ENCODE measurements at regions not wholly inside any gene's neighbourhood (a gene's known extent, or its start where the extent isn't known, plus 50 kb on each side); places are given as distances from the start of the nearest gene placed in this dataset.

GRCh38 chr6:109300874-109301273 is 81.4 kb downstream of the CD164 start:
- ATAC-seq (peak in 1 of 4 donors; percentile 31), DNase-seq (no peak)
- Histone ChIP-seq H3K4me1 (peaks cover 39% of the 10 kb centered on the region), H3K9me3 (no peaks in the 10 kb centered on the region), H3K4me3 (peak overlapping the region; percentile 58), H3K36me3 (ENCODE audit: insufficient read depth in 1 of 2, low read depth in 1 of 2) (no peaks in the 10 kb centered on the region), H3K27me3 (ENCODE audit: insufficient read depth in 3 of 3, low read length in 2 of 3) (no peaks in the 10 kb centered on the region), H3K27ac (peak overlapping the region; percentile 89)
- intact Hi-C loops (cut with DNase I): loop anchor here (5.0 kb wide), 2 partner anchors 81 to 209 kb away; partner anchors contain the start of genes CD164 (in 2 of the 2) and SESN1 (in 1 of the 2)
- TF ChIP-seq, protein P1, sequence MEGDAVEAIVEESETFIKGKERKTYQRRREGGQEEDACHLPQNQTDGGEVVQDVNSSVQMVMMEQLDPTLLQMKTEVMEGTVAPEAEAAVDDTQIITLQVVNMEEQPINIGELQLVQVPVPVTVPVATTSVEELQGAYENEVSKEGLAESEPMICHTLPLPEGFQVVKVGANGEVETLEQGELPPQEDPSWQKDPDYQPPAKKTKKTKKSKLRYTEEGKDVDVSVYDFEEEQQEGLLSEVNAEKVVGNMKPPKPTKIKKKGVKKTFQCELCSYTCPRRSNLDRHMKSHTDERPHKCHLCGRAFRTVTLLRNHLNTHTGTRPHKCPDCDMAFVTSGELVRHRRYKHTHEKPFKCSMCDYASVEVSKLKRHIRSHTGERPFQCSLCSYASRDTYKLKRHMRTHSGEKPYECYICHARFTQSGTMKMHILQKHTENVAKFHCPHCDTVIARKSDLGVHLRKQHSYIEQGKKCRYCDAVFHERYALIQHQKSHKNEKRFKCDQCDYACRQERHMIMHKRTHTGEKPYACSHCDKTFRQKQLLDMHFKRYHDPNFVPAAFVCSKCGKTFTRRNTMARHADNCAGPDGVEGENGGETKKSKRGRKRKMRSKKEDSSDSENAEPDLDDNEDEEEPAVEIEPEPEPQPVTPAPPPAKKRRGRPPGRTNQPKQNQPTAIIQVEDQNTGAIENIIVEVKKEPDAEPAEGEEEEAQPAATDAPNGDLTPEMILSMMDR (IDR thresholded peaks at IDR 0.05): no peak
- WGBS, 3 donors: 52 to 93% (median 78%) methylated on average over 1 of the region's 1 CpG

GRCh38 chr6:109299776-109300564 is 82.3 kb downstream of the CD164 start:
- WGBS, 3 donors: 21 to 28% (median 26%) methylated on average over 7 of the region's 7 CpGs
- peak; percentile 87 to 95 (median 88) for ATAC-seq
- no peaks in the 10 kb centered on the region for H3K9me3 ChIP-seq
- peak overlapping the region; percentile 58 for H3K4me3 ChIP-seq
- intact Hi-C loops (cut with DNase I): loop anchor here (5.0 kb wide), 2 partner anchors 82 to 208 kb away; partner anchors contain the start of genes CD164 (in 2 of the 2) and SESN1 (in 1 of the 2)
- TF ChIP-seq, protein P1 (IDR thresholded peaks at IDR 0.05): no peak
- peak in 1 of 2 donors; percentile 73 for DNase-seq
- H3K27me3 ChIP-seq (ENCODE audit: insufficient read depth in 3 of 3, low read length in 2 of 3): no peaks in the 10 kb centered on the region
- peaks cover 38% of the 10 kb centered on the region for H3K4me1 ChIP-seq
- peak overlapping the region; percentile 89 for H3K27ac ChIP-seq
- no peaks in the 10 kb centered on the region for H3K36me3 ChIP-seq (ENCODE audit: insufficient read depth in 1 of 2, low read depth in 1 of 2)

DNA sequence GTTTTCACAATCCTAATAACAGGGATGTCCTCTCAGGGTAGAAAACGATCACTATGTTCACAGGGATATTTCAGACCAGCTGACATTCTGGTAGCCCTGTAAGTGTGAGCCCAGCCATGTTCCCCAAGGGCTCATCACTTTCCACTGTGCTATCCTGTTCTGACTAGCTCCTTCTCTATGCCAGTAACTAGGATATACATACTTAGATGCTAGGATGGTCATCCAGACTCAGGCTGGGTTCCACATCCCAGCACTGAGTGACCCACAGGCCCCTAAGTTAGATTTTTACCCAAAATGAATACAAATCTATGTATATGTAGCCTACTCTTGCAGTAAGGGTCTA is 83.0 kb downstream of the CD164 start:
- no peaks in the 10 kb centered on the region for H3K27me3 ChIP-seq (ENCODE audit: insufficient read depth in 3 of 3, low read length in 2 of 3)
- intact Hi-C loops (cut with DNase I): no loop called here
- peak overlapping the region; percentile 89 for H3K27ac ChIP-seq
- no peak for DNase-seq
- 13 to 42% (median 21%) methylated on average over 1 of the region's 1 CpG for WGBS, 3 donors
- TF ChIP-seq, protein P1 (IDR thresholded peaks at IDR 0.05): no peak
- H3K4me3 ChIP-seq: no peak overlapping the region
- no peak for ATAC-seq
- no peaks in the 10 kb centered on the region for H3K9me3 ChIP-seq
- H3K4me1 ChIP-seq: peaks cover 36% of the 10 kb centered on the region
- no peaks in the 10 kb centered on the region for H3K36me3 ChIP-seq (ENCODE audit: insufficient read depth in 1 of 2, low read depth in 1 of 2)

- no peaks in the 10 kb centered on the region for H3K36me3 ChIP-seq (ENCODE audit: insufficient read depth in 1 of 2, low read depth in 1 of 2)
- intact Hi-C loops (cut with DNase I): no loop called here
- no peak overlapping the region for H3K4me3 ChIP-seq
- no peaks in the 10 kb centered on the region for H3K9me3 ChIP-seq
- H3K27ac ChIP-seq: peak overlapping the region; percentile 89
- ATAC-seq (no peak), DNase-seq (no peak)
- WGBS, 3 donors: 39 to 58% (median 49%) methylated on average over 6 of the region's 6 CpGs
- peaks cover 32% of the 10 kb centered on the region for H3K4me1 ChIP-seq
- no peaks in the 10 kb centered on the region for H3K27me3 ChIP-seq (ENCODE audit: insufficient read depth in 3 of 3, low read length in 2 of 3)
- TF ChIP-seq, protein P1 (IDR thresholded peaks at IDR 0.05): no peak
Observed at GRCh38 chr6:109298605-109299264, 83.5 kb downstream of the CD164 start.

All from psoas muscle (tissue), 7 donors.